ENCODE measurements at regions not wholly inside any gene's neighbourhood (a gene's known extent, or its start where the extent isn't known, plus 50 kb on each side); places are given as distances from the start of the nearest gene placed in this dataset.
"Not testable (repeated sequence)": the region's sequence is repeated elsewhere in the genome, so short reads cannot be mapped to it uniquely, and the experiment has no call there.

DNA sequence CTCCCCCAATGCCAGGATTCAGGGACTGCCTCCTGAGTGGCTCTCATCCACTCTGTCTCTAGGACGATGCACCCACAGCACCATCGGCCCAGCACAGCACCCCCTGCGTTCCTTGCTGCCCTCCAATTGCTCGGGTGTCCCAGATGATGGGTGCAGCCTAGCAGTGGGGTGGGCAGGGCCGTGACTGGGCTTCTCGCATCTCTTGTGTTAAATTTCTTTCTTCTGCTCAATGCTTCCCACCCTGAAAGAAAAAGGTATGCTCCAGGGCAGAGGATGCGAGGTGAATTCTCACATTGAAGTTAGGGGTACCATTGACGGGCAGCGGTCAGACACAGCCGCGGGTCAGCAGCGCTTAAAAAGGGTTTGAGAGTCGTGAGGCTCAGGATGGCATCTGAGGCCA lies 232.4 kb upstream of the SGCG start:
- Histone ChIP-seq H3K4me2 (ENCODE audit: insufficient read depth, low read length) (no peak overlapping the region), H3K27ac (ENCODE audit: insufficient read depth, low read depth, low read length) (no peak overlapping the region), H3K79me2 (ENCODE audit: control insufficient read depth, insufficient read depth, low read length) (no peaks in the 10 kb centered on the region), H3K36me3 (ENCODE audit: control insufficient read depth in 2 of 2, extremely low read depth in 1 of 2, insufficient read depth in 2 of 2, low read length in 2 of 2) (no peaks in the 10 kb centered on the region), H3K9ac (replicated peaks; ENCODE audit: extremely low read depth, insufficient read depth, low read length) (no peak overlapping the region), H3K4me3 (replicated peaks in 1 of 3; ENCODE audit: insufficient read depth in 1 of 3, low read depth in 1 of 3, low read length in 3 of 3) (no peak overlapping the region), H2AFZ (ENCODE audit: low read depth, low read length) (no peak overlapping the region), H4K20me1 (replicated peaks; ENCODE audit: control insufficient read depth, extremely low read depth, insufficient read depth, low read length) (no peaks in the 10 kb centered on the region), H3K27me3 (ENCODE audit: control insufficient read depth in 2 of 2, insufficient read depth in 2 of 2, low read length in 2 of 2) (no peaks in the 10 kb centered on the region), H3K9me1 (replicated peaks; ENCODE audit: control insufficient read depth, extremely low read depth, insufficient read depth, low read length) (no peaks in the 10 kb centered on the region), H3K9me3 (replicated peaks; ENCODE audit: control insufficient read depth, insufficient read depth, low read length) (peaks cover 2% of the 10 kb centered on the region), H3K4me1 (ENCODE audit: control insufficient read depth, extremely low read depth, insufficient read depth, low read length) (no peaks in the 10 kb centered on the region)
- CTCF ChIA-PET: interaction anchor here (0.7 kb wide), 1 partner anchor 216 kb away, joined by 3 read pairs; no protein-coding TSS in a partner anchor
- POLR2A ChIA-PET: no interaction called here
- DNase-seq (ENCODE audit: low read depth, low spot score) (no peak), FAIRE-seq (no peak)
- dilution Hi-C loops (cut with MboI; ENCODE audit: extremely low pct_ligation_motif_present, low sequenced_read_pairs) (no loop called here), intact Hi-C loops (cut with micrococcal nuclease) (loop anchor here (10.0 kb wide), 1 partner anchor 1416 kb away; no protein-coding TSS in a partner anchor)
- no TSS peak for BruUV-seq (replicated peaks)
- TF ChIP-seq EZH2 (IDR thresholded peaks at IDR 0.05; ENCODE audit: borderline replicate concordance, low read depth, low read length, severe bottlenecking): no peak
- TF ChIP-seq MAX (IDR thresholded peaks at IDR 0.05; ENCODE audit: insufficient read depth, insufficient read length): no peak
- TF ChIP-seq GATA2 (IDR thresholded peaks at IDR 0.05; ENCODE audit: insufficient read depth, insufficient read length, low read depth, low read length): no peak
- no peak for TF ChIP-seq FOS (IDR thresholded peaks at IDR 0.05; ENCODE audit: borderline replicate concordance, insufficient read depth, low read length)
- TF ChIP-seq POLR2AphosphoS5 (IDR thresholded peaks at IDR 0.05; ENCODE audit: insufficient read depth, low read depth, low read length): no peak
- TF ChIP-seq JUN (IDR thresholded peaks at IDR 0.05; ENCODE audit: borderline replicate concordance, insufficient read depth, insufficient read length, low read depth): no peak
- no peak for TF ChIP-seq MYC (IDR thresholded peaks at IDR 0.05; ENCODE audit: low read depth, low read length)
- TF ChIP-seq CTCF (IDR thresholded peaks at IDR 0.05; ENCODE audit: extremely low read depth in 1 of 2, insufficient read depth in 1 of 2, low read depth in 1 of 2, low read length in 2 of 2): no peak
- TF ChIP-seq POLR2A (IDR thresholded peaks at IDR 0.05; ENCODE audit: low read depth, low read length): no peak

DNA sequence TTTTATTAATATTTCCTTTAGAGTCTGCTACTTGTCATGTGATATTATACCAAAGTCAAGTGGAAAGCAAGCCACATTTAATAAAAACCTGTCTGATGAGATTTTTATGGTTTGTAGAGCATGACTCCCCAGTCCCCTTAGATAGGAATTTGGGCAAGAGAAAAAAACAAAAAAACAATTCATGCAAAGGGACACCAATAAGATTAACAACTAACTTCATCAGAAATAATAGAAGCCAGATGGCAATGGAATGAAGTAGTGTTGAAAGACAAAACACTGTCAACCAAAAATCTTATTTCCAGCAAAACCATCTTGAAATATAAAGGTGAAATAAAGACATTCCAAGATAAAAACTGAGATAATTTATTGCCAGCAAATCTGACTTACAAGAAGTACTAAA lies 228.8 kb upstream of the SGCG start:
- H3K9me3 ChIP-seq (replicated peaks; ENCODE audit: control insufficient read depth, insufficient read depth, low read length); DNase-seq (ENCODE audit: low read depth, low spot score); H4K20me1 ChIP-seq (replicated peaks; ENCODE audit: control insufficient read depth, extremely low read depth, insufficient read depth, low read length); H3K36me3 ChIP-seq (ENCODE audit: control insufficient read depth in 2 of 2, extremely low read depth in 1 of 2, insufficient read depth in 2 of 2, low read length in 2 of 2); H3K4me3 ChIP-seq (replicated peaks in 1 of 3; ENCODE audit: insufficient read depth in 1 of 3, low read depth in 1 of 3, low read length in 3 of 3); dilution Hi-C loops (cut with MboI; ENCODE audit: extremely low pct_ligation_motif_present, low sequenced_read_pairs); H3K27me3 ChIP-seq (ENCODE audit: control insufficient read depth in 2 of 2, insufficient read depth in 2 of 2, low read length in 2 of 2); POLR2A ChIA-PET; H3K79me2 ChIP-seq (ENCODE audit: control insufficient read depth, insufficient read depth, low read length); H3K9me1 ChIP-seq (replicated peaks; ENCODE audit: control insufficient read depth, extremely low read depth, insufficient read depth, low read length); H3K4me1 ChIP-seq (ENCODE audit: control insufficient read depth, extremely low read depth, insufficient read depth, low read length); CTCF ChIA-PET; H3K27ac ChIP-seq (ENCODE audit: insufficient read depth, low read depth, low read length); H3K9ac ChIP-seq (replicated peaks; ENCODE audit: extremely low read depth, insufficient read depth, low read length); H3K4me2 ChIP-seq (ENCODE audit: insufficient read depth, low read length); FAIRE-seq; BruUV-seq (replicated peaks); intact Hi-C loops (cut with micrococcal nuclease); H2AFZ ChIP-seq (ENCODE audit: low read depth, low read length): not testable (repeated sequence)

- H3K4me3 ChIP-seq (replicated peaks in 1 of 3; ENCODE audit: insufficient read depth in 1 of 3, low read depth in 1 of 3, low read length in 3 of 3); intact Hi-C loops (cut with micrococcal nuclease); FAIRE-seq; H3K36me3 ChIP-seq (ENCODE audit: control insufficient read depth in 2 of 2, extremely low read depth in 1 of 2, insufficient read depth in 2 of 2, low read length in 2 of 2); H3K4me2 ChIP-seq (ENCODE audit: insufficient read depth, low read length); H3K79me2 ChIP-seq (ENCODE audit: control insufficient read depth, insufficient read depth, low read length); H3K27ac ChIP-seq (ENCODE audit: insufficient read depth, low read depth, low read length); POLR2A ChIA-PET; H3K27me3 ChIP-seq (ENCODE audit: control insufficient read depth in 2 of 2, insufficient read depth in 2 of 2, low read length in 2 of 2); dilution Hi-C loops (cut with MboI; ENCODE audit: extremely low pct_ligation_motif_present, low sequenced_read_pairs); H3K9me3 ChIP-seq (replicated peaks; ENCODE audit: control insufficient read depth, insufficient read depth, low read length); DNase-seq (ENCODE audit: low read depth, low spot score); H2AFZ ChIP-seq (ENCODE audit: low read depth, low read length); BruUV-seq (replicated peaks); H3K9me1 ChIP-seq (replicated peaks; ENCODE audit: control insufficient read depth, extremely low read depth, insufficient read depth, low read length); H3K4me1 ChIP-seq (ENCODE audit: control insufficient read depth, extremely low read depth, insufficient read depth, low read length); CTCF ChIA-PET; H3K9ac ChIP-seq (replicated peaks; ENCODE audit: extremely low read depth, insufficient read depth, low read length); H4K20me1 ChIP-seq (replicated peaks; ENCODE audit: control insufficient read depth, extremely low read depth, insufficient read depth, low read length): not testable (repeated sequence)
These were observed 225.6 kb upstream of the SGCG start for GRCh38 chr13:22955147-22955546.

Measured in endothelial cell of umbilical vein (primary cell).